GM04504 (cell line): ENCODE measurements at regions not wholly inside any gene's neighbourhood (a gene's known extent, or its start where the extent isn't known, plus 50 kb on each side); places are given as distances from the start of the nearest gene placed in this dataset.
A peak's percentile ranks its signal among the peaks of the same experiment; 100 is the strongest.
"Not testable (repeated sequence)": the region's sequence is repeated elsewhere in the genome, so short reads cannot be mapped to it uniquely, and the experiment has no call there.

Experiments
- DNase-seq: peaks from one replicate; pipeline ENCODE4 v3.0.0-alpha.2; 2012; ENCODE audit warnings: low read depth

- DNase-seq = no peak
These were observed 105.6 kb upstream of the ZBTB20 start for GRCh38 chr3:115252679-115253078.

GRCh38 chr3:115254492-115255196, 107.6 kb upstream of the ZBTB20 start:
- DNase-seq = no peak

- DNase-seq = no peak
These were observed 108.1 kb upstream of the ZBTB20 start for GRCh38 chr3:115255197-115255585.

GRCh38 chr3:115270849-115271248, 123.8 kb upstream of the ZBTB20 start:
- DNase-seq = no peak

- no peak for DNase-seq
These were observed 125.1 kb upstream of the ZBTB20 start for GRCh38 chr3:115272036-115272824.

- DNase-seq = peak; percentile 29
These were observed 128.8 kb upstream of the ZBTB20 start for GRCh38 chr3:115275896-115276295.

- DNase-seq = peak; percentile 38
These were observed 132.9 kb upstream of the ZBTB20 start for GRCh38 chr3:115279939-115280338.

GRCh38 chr3:115280506-115280905, 133.4 kb upstream of the ZBTB20 start:
- DNase-seq = no peak

GRCh38 chr3:115281697-115282675, 134.9 kb upstream of the ZBTB20 start:
- peak; percentile 29 for DNase-seq

GRCh38 chr3:115284980-115285379, 137.9 kb upstream of the ZBTB20 start:
- DNase-seq = no peak

GRCh38 chr3:115286529-115287197, 139.6 kb upstream of the ZBTB20 start:
- no peak for DNase-seq

GRCh38 chr3:115287198-115287597, 140.1 kb upstream of the ZBTB20 start:
- no peak for DNase-seq

- DNase-seq = no peak
These were observed 145.0 kb upstream of the ZBTB20 start for GRCh38 chr3:115292131-115292530.

- DNase-seq = no peak
These were observed 145.6 kb upstream of the ZBTB20 start for GRCh38 chr3:115292677-115293165.

- DNase-seq = no peak
These were observed 146.2 kb upstream of the ZBTB20 start for GRCh38 chr3:115293321-115293720.

GRCh38 chr3:115301364-115301860, 154.3 kb upstream of the ZBTB20 start:
- no peak for DNase-seq

GRCh38 chr3:115317953-115318352, 170.9 kb upstream of the ZBTB20 start:
- not testable (repeated sequence) for DNase-seq

- DNase-seq = peak; percentile 76
These were observed 174.3 kb upstream of the ZBTB20 start for GRCh38 chr3:115321400-115321805.

GRCh38 chr3:115322901-115323300, 175.8 kb upstream of the ZBTB20 start:
- no peak for DNase-seq

GRCh38 chr3:115323380-115323779, 176.3 kb upstream of the ZBTB20 start:
- DNase-seq = no peak

GRCh38 chr3:115324056-115324455, 177.0 kb upstream of the ZBTB20 start:
- no peak for DNase-seq
